ENCODE measurements at regions not wholly inside any gene's neighbourhood (a gene's known extent, or its start where the extent isn't known, plus 50 kb on each side); places are given as distances from the start of the nearest gene placed in this dataset.

GRCh38 chr17:34006126-34006525 lies 249.0 kb upstream of the CCL2 start:
- Mint-ChIP-seq H3K27me3 (ENCODE audit: unreplicated experiment) (no peaks in the 10 kb centered on the region), H3K4me1 (ENCODE audit: unreplicated experiment) (no peaks in the 10 kb centered on the region), H3K9me3 (ENCODE audit: unreplicated experiment) (peaks cover 28% of the 10 kb centered on the region), H3K4me3 (ENCODE audit: unreplicated experiment) (no peak overlapping the region), H3K27ac (ENCODE audit: unreplicated experiment) (no peak overlapping the region), H3K36me3 (ENCODE audit: unreplicated experiment) (no peaks in the 10 kb centered on the region)
- DNase-seq (ENCODE audit: extremely low spot score, unreplicated experiment) = peak; percentile 36
- no peak for TF ChIP-seq CTCF (IDR thresholded peaks at IDR 0.05)

GRCh38 chr17:34008125-34008524 lies 247.0 kb upstream of the CCL2 start:
- H3K4me1 Mint-ChIP-seq (ENCODE audit: unreplicated experiment) = no peaks in the 10 kb centered on the region
- no peaks in the 10 kb centered on the region for H3K36me3 Mint-ChIP-seq (ENCODE audit: unreplicated experiment)
- no peak overlapping the region for H3K4me3 Mint-ChIP-seq (ENCODE audit: unreplicated experiment)
- no peak overlapping the region for H3K27ac Mint-ChIP-seq (ENCODE audit: unreplicated experiment)
- DNase-seq (ENCODE audit: extremely low spot score, unreplicated experiment) = no peak
- no peak for TF ChIP-seq CTCF (IDR thresholded peaks at IDR 0.05)
- H3K27me3 Mint-ChIP-seq (ENCODE audit: unreplicated experiment) = no peaks in the 10 kb centered on the region
- H3K9me3 Mint-ChIP-seq (ENCODE audit: unreplicated experiment) = peaks cover 19% of the 10 kb centered on the region

- no peaks in the 10 kb centered on the region for H3K27me3 Mint-ChIP-seq (ENCODE audit: unreplicated experiment)
- no peak for DNase-seq (ENCODE audit: extremely low spot score, unreplicated experiment)
- H3K4me1 Mint-ChIP-seq (ENCODE audit: unreplicated experiment) = no peaks in the 10 kb centered on the region
- H3K27ac Mint-ChIP-seq (ENCODE audit: unreplicated experiment) = no peak overlapping the region
- no peak overlapping the region for H3K4me3 Mint-ChIP-seq (ENCODE audit: unreplicated experiment)
- TF ChIP-seq CTCF (IDR thresholded peaks at IDR 0.05) = no peak
- peaks cover 16% of the 10 kb centered on the region for H3K9me3 Mint-ChIP-seq (ENCODE audit: unreplicated experiment)
- H3K36me3 Mint-ChIP-seq (ENCODE audit: unreplicated experiment) = no peaks in the 10 kb centered on the region
These were observed 245.2 kb upstream of the CCL2 start for GRCh38 chr17:34009912-34010311.

GRCh38 chr17:34010534-34010933 lies 244.6 kb upstream of the CCL2 start:
- no peaks in the 10 kb centered on the region for H3K4me1 Mint-ChIP-seq (ENCODE audit: unreplicated experiment)
- H3K4me3 Mint-ChIP-seq (ENCODE audit: unreplicated experiment) = no peak overlapping the region
- TF ChIP-seq CTCF (IDR thresholded peaks at IDR 0.05) = no peak
- no peaks in the 10 kb centered on the region for H3K36me3 Mint-ChIP-seq (ENCODE audit: unreplicated experiment)
- H3K27me3 Mint-ChIP-seq (ENCODE audit: unreplicated experiment) = no peaks in the 10 kb centered on the region
- peaks cover 18% of the 10 kb centered on the region for H3K9me3 Mint-ChIP-seq (ENCODE audit: unreplicated experiment)
- no peak overlapping the region for H3K27ac Mint-ChIP-seq (ENCODE audit: unreplicated experiment)
- no peak for DNase-seq (ENCODE audit: extremely low spot score, unreplicated experiment)

- no peak overlapping the region for H3K27ac Mint-ChIP-seq (ENCODE audit: unreplicated experiment)
- TF ChIP-seq CTCF (IDR thresholded peaks at IDR 0.05) = no peak
- no peaks in the 10 kb centered on the region for H3K36me3 Mint-ChIP-seq (ENCODE audit: unreplicated experiment)
- no peaks in the 10 kb centered on the region for H3K27me3 Mint-ChIP-seq (ENCODE audit: unreplicated experiment)
- H3K4me1 Mint-ChIP-seq (ENCODE audit: unreplicated experiment) = no peaks in the 10 kb centered on the region
- peak; percentile 69 for DNase-seq (ENCODE audit: extremely low spot score, unreplicated experiment)
- H3K9me3 Mint-ChIP-seq (ENCODE audit: unreplicated experiment) = peaks cover 21% of the 10 kb centered on the region
- no peak overlapping the region for H3K4me3 Mint-ChIP-seq (ENCODE audit: unreplicated experiment)
These were observed 243.5 kb upstream of the CCL2 start for GRCh38 chr17:34011599-34011998.

Measured in osteocyte (in vitro differentiated cells).